Ascending aorta (tissue), 2 donors: ENCODE measurements at regions not wholly inside any gene's neighbourhood (a gene's known extent, or its start where the extent isn't known, plus 50 kb on each side); places are given as distances from the start of the nearest gene placed in this dataset.

Experiments used
- DNase-seq, 2 donors: peaks; one replicate each; pipeline ENCODE4 v3.0.0-alpha.2; 2019; ENCODE audit warnings: low spot score in 2 of 2
- H3K27ac ChIP-seq, 2 donors: fragments of 200-600 bp; sonication (generic); one replicate each; pipeline ENCODE4 v1.5.1; 2016 to 2017; ENCODE audit warnings: mild to moderate bottlenecking in 1 of 2
- H3K27me3 ChIP-seq: fragments of 200-600 bp; sonication (generic); one replicate; pipeline ENCODE4 v1.5.1; 2017
- H3K36me3 ChIP-seq, 2 donors: fragments of 200-600 bp; sonication (generic); one replicate each; pipeline ENCODE4 v1.5.1; 2016
- H3K4me1 ChIP-seq, 2 donors: fragments of 200-600 bp; sonication (generic); one replicate each; pipeline ENCODE4 v1.5.1; 2016 to 2017; ENCODE audit warnings: mild to moderate bottlenecking in 1 of 2
- H3K4me3 ChIP-seq, 2 donors: fragments of 200-600 bp; sonication (generic); one replicate each; pipeline ENCODE4 v1.5.1; 2016 to 2017; ENCODE audit warnings: mild to moderate bottlenecking in 1 of 2
- H3K9me3 ChIP-seq, 2 donors: fragments of 200-600 bp; sonication (generic); one replicate each; pipeline ENCODE4 v1.5.1; 2016
- intact Hi-C: fragments of 100-400 bp; cut with DNase I; formaldehyde crosslinking; loops from one replicate; pipeline ENCODE4 v1.15.1; 2023
- TF ChIP-seq, protein P1 (sequence below), 3 experiments: fragments of 200-600 bp in 2 of 3; fragments of 450-650 bp in 1 of 3; sonication (generic) in 2 of 3; IDR thresholded peaks; one replicate each; pipeline ENCODE4 v1.5.1; 2016 to 2019; ENCODE audit warnings: antibody characterized with exemption in 3 of 3, mild to moderate bottlenecking in 1 of 3, moderate library complexity in 1 of 3

DNA sequence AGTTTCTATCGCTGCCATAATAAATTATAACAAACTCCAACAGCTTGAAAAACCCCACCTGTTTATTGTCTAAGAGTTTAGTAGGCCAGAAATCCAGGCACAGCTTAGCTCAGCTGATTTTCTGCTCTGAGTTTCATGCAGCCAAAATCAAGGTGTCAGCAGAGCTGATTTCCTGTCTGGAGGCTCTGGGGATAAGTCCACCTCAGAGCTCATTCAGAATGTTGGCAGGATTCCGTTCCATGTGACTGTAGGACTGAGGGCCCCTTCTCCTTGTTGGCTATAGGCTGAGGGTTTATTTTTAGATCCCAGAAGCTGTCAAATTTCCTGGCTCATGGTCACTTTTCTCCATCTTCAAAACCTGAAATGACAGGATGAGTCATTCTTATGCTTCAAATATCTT, 91.6 kb upstream of the CHODL start:
- Histone ChIP-seq H3K9me3 (no peaks in the 10 kb centered on the region), H3K27me3 (no peaks in the 10 kb centered on the region), H3K4me1 (no peaks in the 10 kb centered on the region), H3K36me3 (no peaks in the 10 kb centered on the region), H3K4me3 (no peak overlapping the region), H3K27ac (no peak overlapping the region)
- intact Hi-C loops = no loop called here
- DNase-seq = no peak
- TF ChIP-seq, protein P1, sequence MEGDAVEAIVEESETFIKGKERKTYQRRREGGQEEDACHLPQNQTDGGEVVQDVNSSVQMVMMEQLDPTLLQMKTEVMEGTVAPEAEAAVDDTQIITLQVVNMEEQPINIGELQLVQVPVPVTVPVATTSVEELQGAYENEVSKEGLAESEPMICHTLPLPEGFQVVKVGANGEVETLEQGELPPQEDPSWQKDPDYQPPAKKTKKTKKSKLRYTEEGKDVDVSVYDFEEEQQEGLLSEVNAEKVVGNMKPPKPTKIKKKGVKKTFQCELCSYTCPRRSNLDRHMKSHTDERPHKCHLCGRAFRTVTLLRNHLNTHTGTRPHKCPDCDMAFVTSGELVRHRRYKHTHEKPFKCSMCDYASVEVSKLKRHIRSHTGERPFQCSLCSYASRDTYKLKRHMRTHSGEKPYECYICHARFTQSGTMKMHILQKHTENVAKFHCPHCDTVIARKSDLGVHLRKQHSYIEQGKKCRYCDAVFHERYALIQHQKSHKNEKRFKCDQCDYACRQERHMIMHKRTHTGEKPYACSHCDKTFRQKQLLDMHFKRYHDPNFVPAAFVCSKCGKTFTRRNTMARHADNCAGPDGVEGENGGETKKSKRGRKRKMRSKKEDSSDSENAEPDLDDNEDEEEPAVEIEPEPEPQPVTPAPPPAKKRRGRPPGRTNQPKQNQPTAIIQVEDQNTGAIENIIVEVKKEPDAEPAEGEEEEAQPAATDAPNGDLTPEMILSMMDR (IDR thresholded peaks at IDR 0.05) = no peak

DNA sequence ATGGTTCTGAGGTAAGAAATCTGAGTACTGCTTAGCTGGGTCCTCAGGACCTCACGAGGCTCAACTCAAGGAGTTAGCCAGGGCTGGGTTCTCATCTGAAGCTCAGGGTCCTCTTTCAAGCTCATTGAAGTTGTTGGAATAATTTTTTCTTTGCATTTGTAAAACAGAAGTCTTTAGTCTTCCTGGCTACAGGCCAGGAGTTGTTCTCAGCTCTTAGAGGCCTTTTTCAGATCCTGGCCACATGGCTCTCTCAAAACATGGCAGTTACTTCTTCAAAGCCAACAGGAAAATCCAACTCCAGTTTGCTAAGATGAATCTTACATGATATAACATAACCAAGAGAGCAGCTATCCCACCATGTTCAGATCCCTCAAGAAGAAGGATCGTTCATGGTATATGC, 92.3 kb upstream of the CHODL start:
- Histone ChIP-seq H3K4me1 (no peaks in the 10 kb centered on the region), H3K36me3 (no peaks in the 10 kb centered on the region), H3K27me3 (no peaks in the 10 kb centered on the region), H3K9me3 (no peaks in the 10 kb centered on the region), H3K27ac (no peak overlapping the region), H3K4me3 (no peak overlapping the region)
- TF ChIP-seq, protein P1 (IDR thresholded peaks at IDR 0.05) = no peak
- DNase-seq = no peak
- intact Hi-C loops = no loop called here

DNA sequence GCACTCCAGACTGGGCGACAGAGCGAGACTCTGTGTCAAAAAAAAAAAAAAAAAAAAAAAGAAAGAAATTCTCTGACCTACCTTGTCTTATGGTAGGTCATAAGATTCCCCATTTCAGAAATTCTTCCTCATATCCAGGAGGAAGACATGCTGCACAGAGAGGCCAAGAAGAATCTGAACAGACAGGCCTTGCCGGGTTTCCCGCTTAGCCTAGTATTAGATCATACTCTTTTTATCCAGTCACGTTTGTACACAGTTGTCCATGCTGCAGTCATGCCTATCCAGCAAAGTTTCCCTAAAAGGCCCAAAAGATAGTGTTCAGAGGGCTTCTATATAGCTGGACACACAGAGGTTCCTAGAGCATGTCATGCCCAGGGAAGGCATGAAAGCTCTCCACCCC, 93.6 kb upstream of the CHODL start:
- intact Hi-C loops = no loop called here
- Histone ChIP-seq H3K27ac (no peak overlapping the region), H3K4me1 (no peaks in the 10 kb centered on the region), H3K4me3 (no peak overlapping the region), H3K27me3 (no peaks in the 10 kb centered on the region), H3K9me3 (no peaks in the 10 kb centered on the region), H3K36me3 (no peaks in the 10 kb centered on the region)
- TF ChIP-seq, protein P1 (IDR thresholded peaks at IDR 0.05) = no peak
- DNase-seq = no peak

DNA sequence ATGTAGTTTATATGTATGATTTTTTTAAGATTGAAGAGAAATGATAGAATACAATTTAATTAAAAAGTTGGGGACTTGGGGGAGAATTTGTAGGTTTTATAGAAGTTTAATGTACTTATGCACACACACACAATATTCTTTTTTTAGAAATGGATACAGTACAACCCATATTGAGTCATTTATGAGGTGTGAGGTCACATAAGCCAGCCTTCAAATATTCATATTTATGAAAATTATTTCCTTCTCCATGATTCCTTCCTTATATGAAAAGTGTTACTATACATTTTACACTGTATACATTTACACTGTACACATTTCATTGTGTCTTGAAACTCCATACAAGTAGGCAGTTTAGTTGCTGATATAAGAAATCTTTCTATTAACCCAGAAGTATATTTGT, 96.2 kb upstream of the CHODL start:
- TF ChIP-seq, protein P1 (IDR thresholded peaks at IDR 0.05) = no peak
- H3K4me3 ChIP-seq = no peak overlapping the region
- H3K27ac ChIP-seq = no peak overlapping the region
- no peaks in the 10 kb centered on the region for H3K4me1 ChIP-seq
- no peaks in the 10 kb centered on the region for H3K27me3 ChIP-seq
- no peaks in the 10 kb centered on the region for H3K9me3 ChIP-seq
- H3K36me3 ChIP-seq = no peaks in the 10 kb centered on the region
- no peak for DNase-seq
- intact Hi-C loops = no loop called here

DNA sequence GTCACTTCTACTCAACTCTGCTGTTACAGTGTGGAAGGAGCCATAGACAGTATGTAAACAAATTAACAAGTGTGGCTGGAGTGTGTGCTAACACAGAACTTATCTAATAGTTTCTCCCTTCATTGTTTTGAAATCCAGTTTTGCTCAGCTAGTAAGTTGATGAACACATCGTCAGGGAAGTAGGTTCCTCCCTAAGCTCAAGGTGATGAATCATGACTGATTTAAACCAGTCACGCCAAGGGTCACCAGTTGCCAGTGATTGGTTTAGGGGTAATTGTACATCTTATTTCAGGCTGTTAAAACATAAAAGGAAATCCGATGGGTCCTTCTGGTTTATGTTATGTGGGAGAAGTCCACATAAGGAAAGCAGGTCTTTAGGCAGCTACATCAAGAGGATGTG, 97.0 kb upstream of the CHODL start:
- no peaks in the 10 kb centered on the region for H3K4me1 ChIP-seq
- TF ChIP-seq, protein P1 (IDR thresholded peaks at IDR 0.05) = no peak
- no peaks in the 10 kb centered on the region for H3K9me3 ChIP-seq
- H3K27ac ChIP-seq = no peak overlapping the region
- H3K4me3 ChIP-seq = no peak overlapping the region
- no peaks in the 10 kb centered on the region for H3K36me3 ChIP-seq
- intact Hi-C loops = no loop called here
- H3K27me3 ChIP-seq = no peaks in the 10 kb centered on the region
- no peak for DNase-seq

DNA sequence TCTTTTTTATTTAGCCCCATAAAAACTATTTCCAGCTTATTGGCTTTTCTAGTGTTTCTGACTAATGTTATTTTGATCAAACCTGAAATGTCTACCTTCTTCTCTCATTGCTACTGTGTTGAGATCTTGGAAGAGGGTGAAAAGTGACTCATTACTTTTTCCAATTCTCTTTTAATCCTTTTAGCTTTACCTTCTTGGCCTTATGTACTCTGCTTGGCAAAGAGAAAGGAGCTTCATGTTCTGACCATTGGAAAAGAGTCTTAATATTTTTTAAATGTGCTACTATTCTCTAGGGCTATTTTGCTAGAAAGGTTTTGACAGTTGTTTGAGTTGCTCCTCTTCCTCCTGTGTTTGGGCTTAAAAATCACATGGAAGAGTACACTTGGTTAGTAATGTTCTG, 97.8 kb upstream of the CHODL start:
- no peak overlapping the region for H3K4me3 ChIP-seq
- H3K27ac ChIP-seq = no peak overlapping the region
- H3K4me1 ChIP-seq = no peaks in the 10 kb centered on the region
- no peaks in the 10 kb centered on the region for H3K27me3 ChIP-seq
- intact Hi-C loops = no loop called here
- TF ChIP-seq, protein P1 (IDR thresholded peaks at IDR 0.05) = no peak
- H3K36me3 ChIP-seq = no peaks in the 10 kb centered on the region
- DNase-seq = no peak
- no peaks in the 10 kb centered on the region for H3K9me3 ChIP-seq
